SK-N-SH treated with all-trans-retinoic acid at 6 μM for 48 hours (cell line): ENCODE measurements at regions not wholly inside any gene's neighbourhood (a gene's known extent, or its start where the extent isn't known, plus 50 kb on each side); places are given as distances from the start of the nearest gene placed in this dataset.

ENCODE experiments used
- ATAC-seq: fragments of 200-7000 bp; cut with Tn5 transposase; 3 replicates; pipeline ENCODE4 v1.9.1; 2020; ENCODE audit warnings: mild to moderate bottlenecking, moderate library complexity
- ARNTL ChIP-seq: fragments of 450-650 bp; formaldehyde crosslinking; IDR thresholded peaks from 2 replicates; pipeline ENCODE4 v1.5.0; 2020; ENCODE audit warnings: low read depth, mild to moderate bottlenecking, moderate library complexity, borderline replicate concordance
- BACH2 ChIP-seq: fragments of 250-450 bp; sonication (Bioruptor Pico); IDR thresholded peaks from 2 replicates; pipeline ENCODE4 v1.9.0; 2021; ENCODE audit warnings: mild to moderate bottlenecking, borderline replicate concordance
- CREB5 ChIP-seq: fragments of 250-450 bp; sonication (Bioruptor Pico); IDR thresholded peaks from 2 replicates; pipeline ENCODE4 v1.5.1; 2020; ENCODE audit warnings: low read depth, mild to moderate bottlenecking, moderate library complexity
- CSDC2 ChIP-seq: fragments of 250-450 bp; sonication (Bioruptor Pico); IDR thresholded peaks from 2 replicates; pipeline ENCODE4 v1.5.0; 2020; ENCODE audit warnings: mild to moderate bottlenecking, moderate library complexity
- ESRRG ChIP-seq: fragments of 250-450 bp; sonication (Bioruptor Pico); IDR thresholded peaks from 2 replicates; pipeline ENCODE4 v1.6.1; 2021; ENCODE audit warnings: mild to moderate bottlenecking
- GLIS3 ChIP-seq: fragments of 250-450 bp; sonication (Bioruptor Pico); IDR thresholded peaks from 2 replicates; pipeline ENCODE4 v1.5.0; 2020; ENCODE audit warnings: mild to moderate bottlenecking, moderate library complexity
- ISL1 ChIP-seq: fragments of 250-450 bp; sonication (Bioruptor Pico); IDR thresholded peaks from 2 replicates; pipeline ENCODE4 v2.1.2; 2022; ENCODE audit warnings: mild to moderate bottlenecking, moderate library complexity
- OSR1 ChIP-seq: fragments of 250-450 bp; sonication (Bioruptor Pico); IDR thresholded peaks from 2 replicates; pipeline ENCODE4 v1.8.0; 2022; ENCODE audit warnings: moderate library complexity, mild to moderate bottlenecking, inconsistent platforms
- POU6F1 ChIP-seq: fragments of 250-450 bp; sonication (Bioruptor Pico); IDR thresholded peaks from 2 replicates; pipeline ENCODE4 v1.8.0; 2021; ENCODE audit warnings: low read depth, mild to moderate bottlenecking, moderate library complexity, borderline replicate concordance
- PPARA ChIP-seq: fragments of 250-450 bp; sonication (Bioruptor Pico); IDR thresholded peaks from 2 replicates; pipeline ENCODE4 v1.5.0; 2020; ENCODE audit warnings: mild to moderate bottlenecking, borderline replicate concordance
- RARB ChIP-seq: fragments of 250-450 bp; sonication (Bioruptor Pico); IDR thresholded peaks from 2 replicates; pipeline ENCODE4 v1.8.0; 2021; ENCODE audit warnings: mild to moderate bottlenecking, moderate library complexity
- TCF4 ChIP-seq: fragments of 250-450 bp; sonication (Bioruptor Pico); IDR thresholded peaks from 2 replicates; pipeline ENCODE4 v1.8.0; 2021; ENCODE audit warnings: mild to moderate bottlenecking, moderate library complexity, borderline replicate concordance
- TOX ChIP-seq: fragments of 250-450 bp; sonication (Bioruptor Pico); IDR thresholded peaks from 2 replicates; pipeline ENCODE4 v1.8.0; 2021; ENCODE audit warnings: mild to moderate bottlenecking, moderate library complexity, borderline replicate concordance
- TSHZ2 ChIP-seq: fragments of 250-450 bp; sonication (Bioruptor Pico); IDR thresholded peaks from 2 replicates; pipeline ENCODE4 v1.5.0; 2020; ENCODE audit warnings: mild to moderate bottlenecking, moderate library complexity
- ZC3H10 ChIP-seq: fragments of 250-450 bp; sonication (Bioruptor Pico); IDR thresholded peaks from 2 replicates; pipeline ENCODE4 v1.5.1; 2021; ENCODE audit warnings: mild to moderate bottlenecking, moderate library complexity
- ZFP3 ChIP-seq: fragments of 250-450 bp; sonication (Bioruptor Pico); IDR thresholded peaks from 2 replicates; pipeline ENCODE4 v1.5.0; 2020; ENCODE audit warnings: mild to moderate bottlenecking, moderate library complexity
- ZFP30 ChIP-seq: fragments of 450-650 bp; formaldehyde crosslinking; IDR thresholded peaks from 2 replicates; pipeline ENCODE4 v1.5.0; 2022; ENCODE audit warnings: mild to moderate bottlenecking, moderate library complexity
- ZNF565 ChIP-seq: fragments of 450-650 bp; formaldehyde crosslinking; conservative IDR thresholded peaks from 2 replicates; pipeline ENCODE4 v1.5.0; 2020; ENCODE audit warnings: low read depth, mild to moderate bottlenecking, moderate library complexity
- ZNF70 ChIP-seq: fragments of 450-650 bp; formaldehyde crosslinking; IDR thresholded peaks from 2 replicates; pipeline ENCODE4 v1.5.0; 2020; ENCODE audit warnings: mild to moderate bottlenecking, moderate library complexity
- ZNF8 ChIP-seq: fragments of 450-650 bp; formaldehyde crosslinking; IDR thresholded peaks from 2 replicates; pipeline ENCODE4 v1.5.0; 2020; ENCODE audit warnings: mild to moderate bottlenecking, moderate library complexity
- TF ChIP-seq, protein P1 (sequence below): fragments of 250-450 bp; sonication (Bioruptor Pico); IDR thresholded peaks from 2 replicates; pipeline ENCODE4 v1.5.1; 2021; ENCODE audit warnings: mild to moderate bottlenecking, moderate library complexity

DNA sequence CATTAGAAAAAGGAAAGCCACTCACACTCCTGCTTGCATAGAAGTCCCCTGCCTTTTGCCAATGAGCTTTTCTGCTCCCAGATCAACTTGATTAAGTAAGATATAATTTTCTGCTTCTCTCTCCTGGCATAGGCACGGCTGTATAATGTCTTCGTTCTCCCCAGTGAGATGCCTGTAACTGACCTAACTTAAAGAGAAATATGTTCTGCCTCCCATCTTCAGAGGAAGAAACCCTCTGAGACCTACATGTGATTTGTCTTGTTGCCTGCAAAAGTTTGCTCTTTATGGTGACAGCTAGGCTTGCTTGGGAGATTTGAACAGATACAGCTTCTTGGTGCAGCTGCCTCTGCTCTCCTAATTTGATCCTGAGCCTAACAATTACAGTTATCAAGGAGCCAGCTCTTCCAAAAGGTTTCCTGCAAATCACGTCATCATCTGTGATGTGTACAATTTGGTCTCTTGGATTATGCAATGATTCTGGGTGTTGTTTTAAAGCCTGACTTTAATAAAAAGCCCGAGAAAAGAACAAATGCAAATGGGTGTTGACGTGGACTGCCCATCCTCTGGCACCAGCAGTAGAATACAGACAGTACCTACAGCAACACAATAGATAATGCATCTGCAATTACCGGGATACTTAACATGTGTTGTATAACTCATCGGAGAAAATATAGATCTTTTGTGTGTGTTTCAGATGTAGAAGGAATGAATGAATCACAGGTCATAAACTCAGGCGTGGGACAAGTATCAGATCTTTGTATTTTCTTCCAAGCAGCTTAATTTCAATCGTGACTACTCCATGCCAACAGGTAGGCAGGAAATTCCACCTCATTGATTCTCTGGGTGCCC is 76.2 kb upstream of the KAZN start (continued):
- TF ChIP-seq CREB5 (CRISPR knock-in tag) = no peak
- no peak for TF ChIP-seq TOX (CRISPR knock-in tag)
- no peak for TF ChIP-seq PPARA (CRISPR knock-in tag)
- no peak for TF ChIP-seq TCF4 (CRISPR knock-in tag)

- no peak for ATAC-seq
- no peak for TF ChIP-seq OSR1 (CRISPR knock-in tag)
- TF ChIP-seq, all 23 proteins: peak for 0
Measured at GRCh38 chr1:14522926-14523241, 75.6 kb upstream of the KAZN start.

DNA sequence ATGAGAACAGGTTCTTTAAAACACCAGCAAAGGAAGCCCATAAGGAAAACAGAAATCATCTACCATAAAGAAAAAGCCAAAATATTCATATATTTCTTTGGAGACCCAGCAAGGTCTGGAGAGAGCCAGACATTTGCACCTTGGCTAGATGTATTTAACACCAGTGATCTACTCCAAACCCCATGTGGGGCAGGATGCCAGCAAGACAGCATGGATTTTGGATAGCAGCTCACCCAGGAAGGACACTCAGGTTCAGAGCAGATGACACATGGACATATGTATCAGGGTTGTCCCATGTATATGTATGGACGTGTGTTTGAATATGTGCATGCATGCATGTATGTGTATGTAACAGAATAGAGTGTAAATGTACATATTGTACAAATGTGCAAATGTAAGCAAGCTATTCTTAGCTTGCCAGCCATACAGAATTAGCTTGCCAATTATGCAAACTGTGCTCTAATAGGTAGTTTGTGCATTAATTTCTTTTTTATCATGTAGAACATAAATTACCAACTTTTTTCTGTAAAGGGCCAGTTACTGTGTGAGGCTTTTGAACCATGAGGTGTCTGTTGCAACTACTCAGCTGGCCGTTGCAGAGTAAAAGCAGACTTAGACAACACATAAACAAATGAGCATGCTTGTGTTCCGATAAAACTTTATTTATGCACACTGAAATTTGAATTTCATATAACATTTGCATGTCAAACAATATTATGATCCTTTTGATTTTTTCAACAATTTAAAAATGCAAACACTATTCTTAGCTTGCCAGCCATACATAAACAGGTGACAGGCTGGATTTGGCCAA is 73.5 kb upstream of the KAZN start:
- no peak for ATAC-seq
- TF ChIP-seq BACH2 (no peak), PPARA (CRISPR knock-in tag) (no peak), OSR1 (CRISPR knock-in tag) (no peak), POU6F1 (CRISPR knock-in tag) (no peak), ISL1 (CRISPR knock-in tag) (no peak), ESRRG (CRISPR knock-in tag) (no peak), GLIS3 (CRISPR knock-in tag) (no peak), ZNF70 (CRISPR knock-in tag) (no peak), CSDC2 (CRISPR knock-in tag) (no peak), ZFP3 (CRISPR knock-in tag) (no peak), ZC3H10 (CRISPR knock-in tag) (no peak), ARNTL (no peak), ZNF565 (CRISPR knock-in tag) (no peak), ZFP30 (CRISPR knock-in tag) (no peak), TSHZ2 (CRISPR knock-in tag) (no peak), RARB (CRISPR knock-in tag) (no peak), CREB5 (CRISPR knock-in tag) (no peak), ZNF8 (CRISPR knock-in tag) (no peak), TOX (CRISPR knock-in tag) (no peak)
- TF ChIP-seq, protein P1, sequence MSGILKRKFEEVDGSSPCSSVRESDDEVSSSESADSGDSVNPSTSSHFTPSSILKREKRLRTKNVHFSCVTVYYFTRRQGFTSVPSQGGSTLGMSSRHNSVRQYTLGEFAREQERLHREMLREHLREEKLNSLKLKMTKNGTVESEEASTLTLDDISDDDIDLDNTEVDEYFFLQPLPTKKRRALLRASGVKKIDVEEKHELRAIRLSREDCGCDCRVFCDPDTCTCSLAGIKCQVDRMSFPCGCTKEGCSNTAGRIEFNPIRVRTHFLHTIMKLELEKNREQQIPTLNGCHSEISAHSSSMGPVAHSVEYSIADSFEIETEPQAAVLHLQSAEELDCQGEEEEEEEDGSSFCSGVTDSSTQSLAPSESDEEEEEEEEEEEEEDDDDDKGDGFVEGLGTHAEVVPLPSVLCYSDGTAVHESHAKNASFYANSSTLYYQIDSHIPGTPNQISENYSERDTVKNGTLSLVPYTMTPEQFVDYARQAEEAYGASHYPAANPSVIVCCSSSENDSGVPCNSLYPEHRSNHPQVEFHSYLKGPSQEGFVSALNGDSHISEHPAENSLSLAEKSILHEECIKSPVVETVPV = no peak
